Activated CD4-positive, CD25-positive, alpha-beta regulatory T cell treated with anti-CD3 and anti-CD28 coated beads, Interleukin-2, amount 50 U/mL, for 72 hours (primary cell): ENCODE measurements at regions not wholly inside any gene's neighbourhood (a gene's known extent, or its start where the extent isn't known, plus 50 kb on each side); places are given as distances from the start of the nearest gene placed in this dataset.

Experiments used
- DNase-seq: peaks from one replicate; pipeline ENCODE4 v3.0.0; 2021

DNA sequence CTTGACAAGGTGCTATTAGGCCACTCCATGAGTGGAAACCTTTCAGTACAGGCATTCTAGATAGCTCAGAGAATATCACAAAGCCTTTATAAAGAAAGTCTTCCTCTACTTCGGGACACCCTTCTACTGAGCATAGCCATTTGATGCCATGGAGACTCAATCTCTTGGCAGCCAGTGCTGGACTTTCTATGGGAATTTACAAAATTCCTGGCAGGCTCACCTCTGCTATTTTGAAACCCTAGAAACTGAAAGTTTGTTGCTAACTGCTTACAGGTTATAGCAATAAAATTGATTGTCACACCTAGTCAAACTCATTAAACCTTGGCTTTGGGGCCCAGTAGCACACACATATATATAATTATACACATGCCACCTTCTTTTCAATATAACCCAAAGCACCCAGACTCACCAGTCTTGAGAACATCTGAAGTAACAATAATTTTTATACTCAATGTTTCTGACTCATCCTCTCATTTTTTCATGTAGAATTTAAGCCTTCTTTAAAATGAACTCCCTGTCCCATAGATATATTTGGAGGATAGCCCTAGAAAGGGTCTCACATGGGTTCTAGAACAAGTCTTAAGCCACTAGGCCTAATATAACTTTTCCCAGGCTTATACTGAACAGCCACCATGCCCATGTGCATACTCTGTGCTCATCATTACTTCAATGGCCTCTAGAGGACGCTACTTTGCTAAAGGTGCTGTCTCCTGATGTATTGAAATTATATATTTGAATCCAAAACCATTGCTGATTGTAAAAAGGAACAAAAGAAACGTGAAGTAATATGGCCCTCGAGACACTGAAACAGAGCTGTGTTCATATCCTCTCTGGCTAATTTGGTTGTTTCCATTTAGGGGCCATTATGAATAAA, 368.1 kb upstream of the MARCKS start:
- no peak for DNase-seq

DNA sequence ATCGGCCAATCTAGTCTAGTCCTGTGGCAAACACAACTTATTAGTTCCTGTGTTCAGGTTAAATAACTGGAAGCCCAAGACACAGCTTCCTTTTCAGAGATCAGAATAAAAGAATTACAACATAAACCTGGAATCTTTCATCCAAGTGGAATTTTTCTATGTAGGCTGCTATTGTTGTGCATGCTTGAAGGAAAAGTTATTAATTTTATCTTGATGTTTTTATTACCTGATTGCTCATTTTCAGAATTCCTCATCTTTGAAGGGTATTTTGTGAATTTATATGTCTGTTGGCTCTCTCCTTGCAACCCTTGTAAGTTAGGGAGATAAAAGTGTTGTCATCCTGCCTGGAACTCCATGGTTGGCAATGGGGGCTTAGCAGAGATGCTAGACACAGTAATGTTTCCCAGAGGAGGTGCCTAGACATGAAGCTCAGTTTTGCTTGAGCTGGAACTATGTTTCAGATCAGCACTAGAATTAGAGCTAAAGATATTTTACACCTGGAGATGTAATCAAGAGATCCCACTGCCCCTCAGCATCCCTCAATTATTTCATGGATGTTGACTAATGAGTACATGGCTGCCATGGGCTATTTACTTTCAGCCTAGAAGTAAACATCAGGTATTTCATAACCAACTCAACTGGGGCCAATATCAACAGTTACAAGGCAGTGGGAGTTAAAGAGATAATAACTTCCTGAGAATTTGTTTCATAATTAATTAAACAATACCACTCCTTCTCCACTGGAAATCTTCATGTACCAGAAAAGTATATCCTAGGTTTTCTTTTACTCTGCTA, 367.0 kb upstream of the MARCKS start:
- DNase-seq, result no peak

DNA sequence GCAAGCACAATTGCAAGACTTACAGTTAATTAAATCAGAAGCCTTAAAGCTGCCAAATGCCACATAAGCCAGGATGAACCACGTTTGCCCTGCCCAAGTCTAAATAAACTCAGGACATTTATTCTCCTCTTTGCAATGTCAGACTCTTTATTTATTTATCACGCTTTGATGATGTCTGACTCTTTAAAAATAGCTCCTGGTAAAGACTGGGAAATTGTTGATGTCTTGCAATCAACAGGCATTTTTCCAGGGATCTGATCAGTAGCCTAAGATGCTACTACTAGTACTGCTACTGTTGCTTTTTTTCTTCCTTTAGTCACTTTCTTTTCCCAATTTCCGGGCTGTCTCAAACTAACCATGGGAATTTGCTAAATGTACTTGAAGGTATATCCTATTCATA, 365.8 kb upstream of the MARCKS start:
- no peak for DNase-seq

DNA sequence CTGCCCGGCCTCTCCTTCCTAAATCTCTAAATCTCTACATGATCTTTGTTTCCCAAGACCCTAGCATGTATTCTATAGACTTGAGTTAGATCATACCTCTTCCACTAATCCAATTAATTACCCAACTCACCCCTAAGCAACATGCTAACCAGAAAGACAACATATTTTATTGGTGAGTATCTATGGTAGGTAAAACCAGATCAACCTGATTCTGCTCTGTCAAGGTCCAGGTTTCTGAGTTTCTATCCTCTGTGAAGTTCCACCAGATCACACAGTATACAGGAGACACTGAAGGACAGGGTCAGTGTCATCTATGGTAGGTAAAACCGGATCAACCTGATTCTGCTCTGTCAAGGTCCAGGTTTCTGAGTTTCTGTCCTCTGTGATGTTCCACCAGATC, 363.2 kb upstream of the MARCKS start:
- DNase-seq, result no peak

DNA sequence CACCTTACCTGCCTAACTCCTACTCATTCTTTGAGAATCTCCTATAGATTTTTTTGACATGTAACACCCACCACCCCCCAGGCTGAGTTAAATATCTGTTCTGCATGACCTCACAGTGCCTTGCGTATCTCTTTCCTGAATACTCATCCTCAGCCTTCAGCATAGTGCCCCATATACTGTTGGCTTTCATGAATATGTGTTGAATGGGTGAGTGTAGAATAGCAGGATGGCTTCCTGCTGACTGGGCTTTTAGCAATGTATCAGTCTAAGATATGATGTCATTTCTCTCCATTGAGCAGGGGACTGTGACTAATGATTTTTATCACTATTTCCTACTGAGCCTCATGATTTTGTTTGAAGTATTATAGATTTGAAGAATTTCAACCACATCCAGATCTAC, 361.6 kb upstream of the MARCKS start:
- no peak for DNase-seq

DNA sequence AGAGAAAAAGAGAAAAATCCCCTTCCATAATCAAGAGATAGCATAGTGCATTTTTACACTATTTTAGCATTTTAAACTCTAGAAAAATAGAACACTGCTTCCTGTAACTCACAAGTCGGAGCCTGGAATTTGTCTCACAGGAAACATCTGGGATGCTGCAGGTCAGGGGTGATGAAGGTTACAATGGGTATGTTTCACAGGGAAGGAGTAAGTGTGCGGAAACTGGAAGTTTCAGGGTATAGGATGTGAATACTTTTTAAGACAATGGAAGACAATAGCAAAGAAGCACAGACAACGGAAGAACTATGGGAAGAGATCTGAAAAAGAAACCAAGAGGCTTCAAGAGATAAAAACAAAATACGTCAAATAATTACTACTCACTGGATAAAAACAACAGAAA, 361.0 kb upstream of the MARCKS start:
- no peak for DNase-seq

DNA sequence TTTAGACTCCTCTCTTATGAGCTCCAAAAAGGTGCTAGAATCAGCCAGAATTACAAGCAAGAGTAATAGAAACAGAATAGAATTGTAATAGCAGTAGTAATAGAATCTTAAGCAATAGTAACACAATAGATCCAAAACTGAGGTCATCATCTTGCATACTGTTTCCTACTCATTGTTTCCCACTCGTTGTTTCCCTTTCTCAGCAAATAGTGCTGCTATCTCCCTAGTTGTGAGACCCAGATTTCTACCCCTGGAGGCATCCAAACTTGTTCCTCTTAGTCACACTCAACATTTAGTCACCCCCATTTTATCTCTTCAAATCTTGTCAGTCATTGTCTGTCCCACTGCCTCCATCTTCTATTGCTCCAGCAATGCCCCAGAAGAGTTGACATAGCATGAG, 356.9 kb upstream of the MARCKS start:
- DNase-seq, result no peak

DNA sequence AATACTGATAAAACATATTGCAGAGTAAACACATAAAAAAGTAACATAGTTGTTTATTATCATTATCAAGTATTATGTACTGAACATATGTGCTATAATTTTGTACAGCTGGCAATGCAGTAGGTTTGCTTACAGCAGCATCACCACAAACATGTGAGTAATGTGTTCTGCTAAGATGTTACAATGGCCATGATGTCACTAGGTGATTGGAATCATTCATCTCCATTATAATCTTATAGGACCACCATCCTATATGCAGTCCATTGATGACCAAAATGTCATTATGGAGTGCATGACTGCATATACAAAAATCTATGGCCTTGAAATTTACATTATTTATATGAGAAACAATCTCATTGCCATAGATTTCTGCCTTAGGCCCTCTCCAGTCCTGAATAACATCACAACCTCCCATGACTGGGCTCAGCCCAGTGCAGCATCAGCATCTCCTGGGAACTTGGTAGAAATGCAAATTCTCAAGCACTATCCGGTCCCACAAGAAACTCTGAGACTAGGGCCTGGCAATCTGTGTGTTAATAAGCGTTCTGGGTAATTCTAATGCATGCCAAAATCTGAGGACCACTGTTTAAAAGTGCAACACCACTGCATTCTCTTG, 352.0 kb upstream of the MARCKS start:
- DNase-seq, result no peak

DNA sequence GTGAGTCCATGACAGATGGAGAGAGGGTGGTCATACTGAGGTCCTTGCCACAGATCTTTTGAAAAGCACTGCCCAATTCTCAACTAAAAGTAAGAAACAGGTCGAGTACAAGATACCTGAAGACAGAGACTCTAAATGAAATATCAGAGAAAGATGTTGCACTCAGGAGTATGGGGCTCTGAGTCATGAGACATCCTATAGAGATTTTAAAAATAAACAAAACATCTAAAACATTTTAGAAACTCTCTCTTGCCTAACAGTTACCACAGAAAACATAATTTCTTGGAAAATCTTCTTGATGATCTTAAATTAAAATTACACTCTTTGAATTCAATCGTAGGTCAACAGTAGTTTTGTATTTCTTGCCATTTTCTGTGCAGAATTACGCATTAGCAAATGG, 348.9 kb upstream of the MARCKS start:
- no peak for DNase-seq

DNA sequence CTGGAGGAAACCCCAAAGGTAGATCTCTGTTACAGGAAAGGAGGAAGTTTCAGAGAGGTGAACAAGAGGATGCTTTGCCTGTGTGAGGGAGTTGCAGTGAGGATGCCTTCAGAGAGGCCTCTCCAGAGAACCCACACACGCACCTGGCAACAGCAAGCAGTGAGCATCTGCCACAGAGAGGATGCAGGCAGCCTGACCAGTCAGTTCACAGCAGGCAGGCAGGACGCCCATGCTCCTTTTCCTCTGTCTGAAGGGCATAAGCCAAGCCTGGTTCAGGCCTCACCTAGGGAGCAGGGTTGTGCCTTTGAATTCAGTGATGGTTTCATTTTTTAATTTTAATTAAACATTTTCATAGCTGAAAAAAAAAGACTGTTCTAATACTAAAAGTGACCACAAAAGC, 346.0 kb upstream of the MARCKS start:
- DNase-seq, result no peak

DNA sequence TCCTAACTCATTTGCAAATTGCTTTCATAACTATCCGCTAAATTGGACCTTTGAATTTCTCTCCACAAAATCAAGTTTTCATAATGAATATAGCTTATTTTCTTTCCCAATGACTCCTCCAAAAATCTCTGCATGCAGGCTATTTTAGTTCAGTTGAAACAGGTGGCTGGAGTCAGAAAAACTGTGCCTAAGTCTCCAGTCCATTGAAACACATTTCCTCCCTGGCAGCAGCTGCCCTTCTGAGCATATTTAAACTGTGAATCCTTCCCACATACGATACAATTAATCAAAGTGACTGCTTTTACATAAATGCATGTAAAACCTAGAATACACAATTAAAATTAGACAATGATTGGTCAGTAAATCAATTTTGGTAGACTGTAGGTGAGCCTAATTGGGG, 344.6 kb upstream of the MARCKS start:
- no peak for DNase-seq

DNA sequence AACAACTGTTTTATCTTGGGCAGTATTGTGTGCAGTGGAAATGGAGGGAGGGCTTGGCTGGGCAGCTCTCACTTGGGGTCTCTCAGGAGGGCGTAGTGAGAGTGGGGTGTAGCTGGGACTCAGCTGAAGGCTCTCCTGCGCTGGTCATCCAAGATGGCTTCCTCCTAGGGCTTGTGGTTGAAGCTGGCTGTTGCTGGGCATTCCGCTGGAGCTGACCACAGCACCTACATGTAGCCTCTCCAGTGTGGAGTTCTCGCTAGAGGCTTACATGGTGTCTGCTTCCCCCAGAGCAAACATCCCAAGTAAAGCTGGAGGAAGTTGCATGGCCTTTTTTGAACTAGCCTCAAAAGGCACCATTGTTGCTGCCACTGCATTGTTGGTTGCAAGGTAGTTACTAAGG, 344.1 kb upstream of the MARCKS start:
- DNase-seq, result no peak

DNA sequence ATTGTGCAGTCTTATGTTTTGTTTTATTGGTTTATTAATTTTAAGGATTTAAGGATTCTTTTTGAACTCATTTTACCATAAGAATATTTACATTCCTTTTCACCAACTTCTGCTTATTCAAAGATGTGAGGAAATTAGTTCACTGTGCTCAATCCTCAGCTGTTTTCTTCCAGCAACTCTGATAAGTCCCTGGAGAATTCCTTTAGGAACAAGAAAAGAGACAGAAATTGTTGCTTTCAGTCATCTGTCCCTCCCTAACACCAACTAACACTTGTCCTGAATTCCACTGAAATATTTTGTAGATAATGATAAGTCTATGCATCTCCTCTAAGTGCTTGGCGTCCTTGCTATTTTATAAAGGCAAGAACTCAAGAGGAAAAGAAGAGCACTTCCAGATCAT, 334.8 kb upstream of the MARCKS start:
- no peak for DNase-seq

DNA sequence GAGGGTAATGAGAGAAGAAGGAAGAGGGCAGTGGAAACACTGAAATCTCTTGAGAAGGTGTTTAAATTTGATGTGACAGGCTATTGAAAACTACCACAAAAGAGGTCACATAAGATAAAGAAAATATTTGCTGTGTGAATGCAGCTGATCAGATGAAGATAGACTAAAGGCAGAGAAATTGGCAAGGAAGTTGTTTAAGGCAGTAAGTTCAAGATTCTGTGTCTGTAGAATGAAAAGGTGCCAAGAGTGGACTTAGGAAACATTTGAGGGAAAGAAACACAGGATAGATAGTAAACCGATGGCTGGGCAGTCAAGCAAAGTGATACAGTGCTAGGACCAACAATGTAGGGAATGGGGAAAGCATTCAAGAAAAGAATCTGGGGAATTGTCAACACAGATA, 332.3 kb upstream of the MARCKS start:
- DNase-seq, result no peak

DNA sequence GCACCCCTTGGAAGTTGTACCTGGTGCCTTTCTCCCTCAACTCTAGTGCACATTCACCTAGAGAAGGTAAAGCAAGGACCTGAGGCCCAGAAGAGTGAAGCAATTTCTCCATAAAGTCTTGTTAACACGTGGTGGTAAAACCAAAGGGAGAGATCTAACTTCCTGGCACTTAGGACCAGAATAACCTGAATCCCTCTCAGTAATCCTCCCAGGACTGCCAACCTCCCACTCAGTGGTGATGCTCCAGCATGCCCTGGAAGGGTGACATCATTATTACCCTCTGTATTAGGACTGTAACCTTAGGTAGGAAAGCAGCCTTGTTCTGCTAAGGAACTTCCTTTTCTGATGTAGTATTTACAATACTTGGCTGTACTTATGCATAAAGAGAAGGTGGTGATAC, 330.6 kb upstream of the MARCKS start:
- DNase-seq, result no peak

DNA sequence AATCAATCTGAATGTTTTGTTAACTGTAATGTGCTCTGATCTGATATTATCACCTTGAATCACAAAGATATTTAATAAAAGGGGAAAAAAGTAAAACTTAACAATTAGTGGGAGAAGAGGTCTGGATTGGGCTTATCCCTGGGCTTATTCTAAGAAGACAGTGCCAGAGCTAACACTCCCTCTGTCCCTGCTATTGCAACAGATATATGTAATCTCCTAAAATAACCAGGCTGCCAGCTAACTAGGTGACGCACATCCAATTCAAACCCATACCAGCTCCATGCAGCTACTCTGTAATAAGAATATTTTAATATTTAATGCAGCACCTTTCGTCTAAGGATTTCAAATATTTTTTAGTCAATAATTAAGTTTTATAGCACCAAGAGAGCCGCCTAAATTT, 330.1 kb upstream of the MARCKS start:
- DNase-seq, result no peak

DNA sequence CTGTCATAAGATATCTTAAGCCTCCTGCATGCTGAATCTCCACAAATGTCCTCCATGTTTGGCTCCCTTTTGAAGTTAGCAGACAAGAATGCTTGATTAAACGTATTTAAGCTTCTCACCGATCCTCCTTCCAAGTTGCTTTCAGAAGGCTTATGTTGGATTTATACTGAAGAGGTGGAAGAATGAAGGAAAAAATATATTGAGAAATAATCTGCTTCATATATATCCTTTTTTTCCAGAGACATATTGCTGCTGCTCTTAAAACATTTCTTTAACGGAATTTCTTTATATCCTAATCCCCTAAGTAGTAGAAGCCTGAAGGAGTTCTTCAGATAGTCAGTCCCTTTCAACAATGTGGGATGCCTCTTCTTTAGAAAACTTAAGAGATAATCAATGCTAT, 329.0 kb upstream of the MARCKS start:
- no peak for DNase-seq

DNA sequence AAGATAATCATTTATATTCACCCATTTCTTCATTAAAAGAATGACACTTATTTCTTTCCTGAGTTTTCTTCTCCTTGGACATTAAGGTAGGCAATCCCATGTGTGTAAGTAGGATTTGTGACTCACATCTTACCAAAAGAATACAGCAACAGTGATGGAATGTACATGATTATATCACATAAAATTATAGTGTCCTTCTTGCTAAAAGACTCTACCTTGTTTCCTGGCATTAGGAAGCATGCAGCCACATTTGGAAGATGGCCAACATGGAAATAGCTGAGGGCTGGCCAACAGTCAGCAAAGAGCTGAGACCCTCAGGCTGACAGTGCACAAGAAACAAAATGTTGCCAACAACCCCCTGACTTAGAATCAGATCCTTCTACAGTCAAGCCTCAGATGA, 327.9 kb upstream of the MARCKS start:
- DNase-seq, result no peak

DNA sequence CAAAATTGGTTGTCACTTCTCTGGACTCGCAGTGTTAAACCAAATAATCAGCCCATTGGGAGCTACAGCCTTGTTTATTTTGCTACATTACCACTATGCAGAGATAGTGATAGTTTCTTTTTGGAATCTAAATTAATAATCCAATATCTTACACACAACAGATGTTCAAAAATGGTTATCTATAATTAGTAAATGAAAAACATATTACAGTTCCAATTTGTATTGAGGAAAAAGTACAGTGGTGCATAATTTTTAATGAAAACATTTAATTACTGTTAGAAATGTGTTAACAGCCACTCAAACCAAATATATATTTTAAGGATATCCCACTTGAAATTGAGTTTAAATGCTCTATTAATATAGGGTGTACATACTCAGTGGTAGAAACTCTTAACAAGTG, 327.3 kb upstream of the MARCKS start:
- no peak for DNase-seq

DNA sequence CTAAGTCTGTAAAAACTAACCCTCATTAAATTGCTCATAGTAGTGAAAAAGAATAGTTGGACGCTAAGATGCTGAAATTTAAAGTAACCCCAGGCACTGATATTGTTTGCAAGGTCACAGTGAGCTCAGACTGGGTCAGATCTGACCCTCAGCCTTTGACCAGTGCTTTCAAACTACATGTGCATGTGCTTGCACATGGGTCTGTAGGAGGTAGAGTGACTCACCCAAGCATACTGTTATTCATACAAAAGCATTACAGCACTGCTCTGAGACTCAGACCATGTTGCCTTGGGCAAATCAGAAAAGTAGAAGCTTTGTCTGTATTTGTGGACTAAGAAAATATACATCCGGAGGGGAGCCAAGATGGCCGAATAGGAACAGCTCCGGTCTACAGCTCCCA, 326.4 kb upstream of the MARCKS start:
- no peak for DNase-seq

DNA sequence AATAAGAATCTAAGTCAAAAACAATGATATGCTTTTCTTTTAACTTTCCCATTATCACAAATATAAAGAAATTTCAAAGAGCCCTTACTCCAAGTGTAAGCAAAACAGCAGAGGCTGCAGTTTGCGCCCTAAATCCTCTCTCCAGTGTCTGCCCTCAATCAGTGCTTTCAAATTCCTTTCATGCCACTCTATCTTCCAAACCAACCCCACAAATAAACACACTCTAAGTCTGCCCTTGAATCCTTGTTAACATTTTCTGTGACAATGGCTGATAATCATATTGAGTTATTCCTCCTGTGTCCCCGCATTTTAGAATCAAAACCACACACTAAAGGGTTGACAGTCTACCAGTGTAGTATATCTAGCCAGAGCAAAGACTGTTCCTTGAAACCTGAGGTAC, 317.9 kb upstream of the MARCKS start:
- no peak for DNase-seq

DNA sequence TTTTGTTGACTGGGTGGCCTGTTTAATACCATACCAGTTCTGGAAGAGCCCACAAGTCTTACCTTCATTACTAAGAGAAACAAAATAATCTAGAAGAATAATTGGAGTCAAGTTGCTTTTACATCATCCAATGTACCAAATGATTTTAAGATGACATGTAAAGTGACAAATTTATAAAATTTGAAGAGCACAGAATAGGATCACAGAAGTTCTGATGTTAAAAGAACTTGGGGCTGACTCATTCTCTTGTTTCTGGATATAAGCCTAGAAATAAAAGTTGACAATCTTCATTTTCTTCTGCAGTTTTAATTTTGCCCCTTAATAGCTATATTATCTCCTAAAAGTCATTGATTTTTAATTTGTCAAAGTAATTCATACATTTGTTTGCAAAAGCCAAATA, 317.5 kb upstream of the MARCKS start:
- DNase-seq, result no peak

DNA sequence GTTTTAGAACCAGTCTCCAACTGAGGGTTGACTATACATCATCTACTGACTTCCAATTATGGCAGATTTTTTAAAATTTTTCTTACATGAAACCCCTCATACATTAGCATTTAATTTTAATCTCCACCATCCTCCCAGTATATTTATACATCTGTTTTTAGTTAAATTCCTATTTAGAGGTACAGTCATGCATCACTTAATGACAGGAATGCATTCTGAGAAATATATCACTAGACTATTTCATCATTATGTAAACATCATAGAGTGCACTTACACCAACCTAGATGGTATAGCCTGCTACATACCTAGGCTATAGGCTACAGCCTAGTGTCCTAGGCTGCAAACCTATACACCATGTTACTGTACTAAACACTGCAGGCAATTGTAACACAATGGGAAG, 316.7 kb upstream of the MARCKS start:
- DNase-seq, result no peak

DNA sequence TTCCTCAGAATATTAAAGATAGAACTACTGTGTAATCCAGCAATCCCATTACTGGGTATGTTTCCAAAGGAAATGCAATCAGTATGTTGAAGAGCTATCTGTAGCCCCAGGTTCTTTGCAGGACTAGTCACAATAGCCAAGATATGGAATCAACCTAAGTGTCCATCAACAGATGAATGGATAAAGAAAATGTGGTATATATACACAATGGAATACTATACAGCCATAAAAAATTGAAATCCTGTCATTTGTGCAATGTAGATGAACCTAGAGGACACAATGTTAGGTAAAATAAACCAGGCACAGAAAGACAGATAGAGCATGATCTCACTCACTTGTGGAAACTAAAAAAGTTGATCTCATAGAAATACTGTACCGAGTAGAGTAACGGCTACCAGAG, 306.0 kb upstream of the MARCKS start:
- DNase-seq, result no peak
